ENCODE measurements at regions not wholly inside any gene's neighbourhood (a gene's known extent, or its start where the extent isn't known, plus 50 kb on each side); places are given as distances from the start of the nearest gene placed in this dataset.

DNA sequence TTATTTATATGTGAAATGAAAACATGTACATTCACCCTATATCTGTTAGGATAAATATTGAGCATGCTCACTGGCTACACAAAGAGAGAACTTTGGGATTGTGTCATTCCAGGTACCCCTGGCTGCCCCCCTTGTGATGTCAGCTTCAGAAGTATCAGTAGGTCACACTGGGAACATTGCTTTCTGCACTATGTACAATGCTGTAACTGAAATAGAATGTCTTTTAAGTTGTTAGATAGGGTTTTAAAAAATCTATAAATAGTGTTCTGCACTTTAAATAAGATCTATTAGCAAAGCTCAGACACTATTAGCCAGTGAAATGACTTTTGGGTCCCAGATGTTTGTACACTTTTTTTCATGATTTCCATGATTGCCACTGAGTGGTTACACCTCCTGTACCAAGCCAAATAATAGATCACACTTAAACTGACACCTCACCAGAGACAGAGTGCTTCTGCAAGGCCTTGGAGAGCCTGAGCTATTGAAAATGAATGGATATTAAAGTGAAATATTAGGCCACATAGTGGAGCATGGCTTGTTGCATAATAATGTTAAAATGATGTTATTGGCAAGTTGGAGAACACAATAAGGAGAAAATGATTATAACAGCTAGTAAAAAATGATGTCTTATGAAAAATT is 297.0 kb upstream of the NXPH2 start:
- Mint-ChIP-seq H3K4me3 (no peak overlapping the region), H3K27me3 (no peaks in the 10 kb centered on the region), H3K9me3 (no peaks in the 10 kb centered on the region), H3K4me1 (no peaks in the 10 kb centered on the region), H3K36me3 (ENCODE audit: low read depth) (no peaks in the 10 kb centered on the region), H3K27ac (no peak overlapping the region)
- POLR2A ChIA-PET, result no interaction called here
- CTCF ChIA-PET, result no interaction called here
- ATAC-seq (ENCODE audit: low read depth), result no peak
- intact Hi-C loops (cut with micrococcal nuclease), result no loop called here
- DNase-seq, result no peak
- TF ChIP-seq, protein P1, sequence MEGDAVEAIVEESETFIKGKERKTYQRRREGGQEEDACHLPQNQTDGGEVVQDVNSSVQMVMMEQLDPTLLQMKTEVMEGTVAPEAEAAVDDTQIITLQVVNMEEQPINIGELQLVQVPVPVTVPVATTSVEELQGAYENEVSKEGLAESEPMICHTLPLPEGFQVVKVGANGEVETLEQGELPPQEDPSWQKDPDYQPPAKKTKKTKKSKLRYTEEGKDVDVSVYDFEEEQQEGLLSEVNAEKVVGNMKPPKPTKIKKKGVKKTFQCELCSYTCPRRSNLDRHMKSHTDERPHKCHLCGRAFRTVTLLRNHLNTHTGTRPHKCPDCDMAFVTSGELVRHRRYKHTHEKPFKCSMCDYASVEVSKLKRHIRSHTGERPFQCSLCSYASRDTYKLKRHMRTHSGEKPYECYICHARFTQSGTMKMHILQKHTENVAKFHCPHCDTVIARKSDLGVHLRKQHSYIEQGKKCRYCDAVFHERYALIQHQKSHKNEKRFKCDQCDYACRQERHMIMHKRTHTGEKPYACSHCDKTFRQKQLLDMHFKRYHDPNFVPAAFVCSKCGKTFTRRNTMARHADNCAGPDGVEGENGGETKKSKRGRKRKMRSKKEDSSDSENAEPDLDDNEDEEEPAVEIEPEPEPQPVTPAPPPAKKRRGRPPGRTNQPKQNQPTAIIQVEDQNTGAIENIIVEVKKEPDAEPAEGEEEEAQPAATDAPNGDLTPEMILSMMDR (IDR thresholded peaks at IDR 0.05), result no peak

DNA sequence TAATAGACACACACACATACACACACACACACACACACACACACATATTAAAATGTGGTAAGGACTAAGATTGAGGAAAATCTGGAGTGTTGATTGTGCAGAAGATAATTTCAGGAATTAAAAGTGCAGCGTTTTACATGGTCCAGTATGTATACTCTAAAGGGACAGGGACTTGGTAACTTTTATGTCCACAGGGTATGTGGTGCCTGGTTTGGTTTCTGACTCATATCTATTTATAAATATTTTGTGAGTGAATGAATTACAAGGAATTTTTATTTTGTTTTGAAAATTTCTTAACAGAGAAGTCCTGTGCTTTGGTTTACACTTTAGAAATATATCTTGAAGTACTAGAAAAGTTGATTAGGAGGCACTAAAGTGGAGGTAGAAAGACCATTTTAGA is 287.7 kb upstream of the NXPH2 start:
- DNase-seq (no peak), ATAC-seq (ENCODE audit: low read depth) (no peak)
- intact Hi-C loops (cut with micrococcal nuclease), result no loop called here
- H3K4me1 Mint-ChIP-seq, result no peaks in the 10 kb centered on the region
- TF ChIP-seq, protein P1 (IDR thresholded peaks at IDR 0.05), result no peak
- ChIA-PET POLR2A (no interaction called here), CTCF (no interaction called here)
- H3K27me3 Mint-ChIP-seq, result no peaks in the 10 kb centered on the region
- no peak overlapping the region for H3K4me3 Mint-ChIP-seq
- no peak overlapping the region for H3K27ac Mint-ChIP-seq
- H3K9me3 Mint-ChIP-seq, result no peaks in the 10 kb centered on the region
- no peaks in the 10 kb centered on the region for H3K36me3 Mint-ChIP-seq (ENCODE audit: low read depth)

DNA sequence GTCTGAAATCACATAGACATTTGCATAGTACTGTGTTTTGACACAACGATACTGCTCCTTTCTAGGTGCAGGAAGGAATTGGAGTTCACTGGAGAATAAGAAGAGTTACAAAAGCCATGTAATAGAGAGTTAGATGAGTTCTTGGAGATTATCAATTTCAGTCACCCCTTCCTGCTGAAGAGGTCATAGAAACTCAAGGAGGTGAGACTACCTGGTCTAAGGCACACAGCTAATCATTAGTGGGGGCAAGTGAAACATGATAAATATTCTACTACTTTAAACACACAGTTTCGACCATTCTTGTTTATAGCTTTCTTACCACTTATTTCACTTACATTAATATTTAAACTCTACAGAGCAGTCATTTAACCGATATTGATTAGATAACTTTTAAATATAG is 286.9 kb upstream of the NXPH2 start:
- no peak for ATAC-seq (ENCODE audit: low read depth)
- H3K4me1 Mint-ChIP-seq, result no peaks in the 10 kb centered on the region
- POLR2A ChIA-PET, result no interaction called here
- TF ChIP-seq, protein P1 (IDR thresholded peaks at IDR 0.05), result no peak
- intact Hi-C loops (cut with micrococcal nuclease), result no loop called here
- no peak overlapping the region for H3K4me3 Mint-ChIP-seq
- CTCF ChIA-PET, result no interaction called here
- H3K27me3 Mint-ChIP-seq, result no peaks in the 10 kb centered on the region
- H3K27ac Mint-ChIP-seq, result no peak overlapping the region
- H3K9me3 Mint-ChIP-seq, result no peaks in the 10 kb centered on the region
- H3K36me3 Mint-ChIP-seq (ENCODE audit: low read depth), result no peaks in the 10 kb centered on the region
- no peak for DNase-seq

DNA sequence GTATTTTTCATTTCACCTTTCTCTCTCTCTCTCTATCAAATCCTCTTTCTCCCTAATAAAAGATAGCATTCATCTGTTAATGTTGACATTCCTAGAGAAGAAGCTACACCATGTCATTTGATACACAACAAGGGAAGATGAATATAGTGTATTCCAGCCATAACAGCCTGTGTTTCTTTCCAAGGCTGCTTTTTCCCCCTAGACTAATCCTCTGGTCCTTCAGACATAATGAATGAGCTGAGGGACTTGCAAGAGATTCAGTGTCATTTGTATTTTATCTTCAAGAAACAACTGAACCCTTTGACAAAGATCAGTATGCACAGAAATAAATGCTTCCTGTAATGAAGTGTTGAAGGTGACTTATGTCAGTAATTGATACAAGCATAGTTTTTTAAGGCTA is 284.0 kb upstream of the NXPH2 start:
- no peak for ATAC-seq (ENCODE audit: low read depth)
- H3K4me1 Mint-ChIP-seq, result no peaks in the 10 kb centered on the region
- intact Hi-C loops (cut with micrococcal nuclease), result no loop called here
- no peaks in the 10 kb centered on the region for H3K36me3 Mint-ChIP-seq (ENCODE audit: low read depth)
- POLR2A ChIA-PET, result no interaction called here
- H3K4me3 Mint-ChIP-seq, result no peak overlapping the region
- DNase-seq, result no peak
- TF ChIP-seq, protein P1 (IDR thresholded peaks at IDR 0.05), result no peak
- H3K27ac Mint-ChIP-seq, result no peak overlapping the region
- no peaks in the 10 kb centered on the region for H3K27me3 Mint-ChIP-seq
- no peaks in the 10 kb centered on the region for H3K9me3 Mint-ChIP-seq
- CTCF ChIA-PET, result no interaction called here

DNA sequence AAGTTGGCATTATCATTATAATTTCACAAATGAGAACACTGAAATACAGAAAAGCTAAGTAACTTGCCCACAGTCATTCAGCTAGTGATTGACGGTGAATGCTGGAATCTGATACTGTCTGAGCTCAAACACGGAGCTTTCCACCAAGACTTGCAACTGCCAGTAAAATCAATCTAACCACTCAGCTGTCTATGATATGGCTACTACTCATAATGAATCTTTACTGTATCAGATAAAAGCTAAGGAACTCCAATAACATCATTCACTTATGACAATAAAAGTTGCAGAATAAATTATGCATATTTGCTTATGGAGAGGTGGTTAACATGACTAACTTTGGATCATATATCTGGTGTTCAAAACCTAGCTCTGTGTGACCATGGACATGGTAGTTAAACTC is 279.4 kb upstream of the NXPH2 start:
- H3K27me3 Mint-ChIP-seq, result no peaks in the 10 kb centered on the region
- H3K4me3 Mint-ChIP-seq, result no peak overlapping the region
- H3K27ac Mint-ChIP-seq, result no peak overlapping the region
- POLR2A ChIA-PET, result no interaction called here
- H3K36me3 Mint-ChIP-seq (ENCODE audit: low read depth), result no peaks in the 10 kb centered on the region
- CTCF ChIA-PET, result no interaction called here
- DNase-seq (no peak), ATAC-seq (ENCODE audit: low read depth) (no peak)
- intact Hi-C loops (cut with micrococcal nuclease), result no loop called here
- TF ChIP-seq, protein P1 (IDR thresholded peaks at IDR 0.05), result no peak
- no peaks in the 10 kb centered on the region for H3K4me1 Mint-ChIP-seq
- peaks cover 2% of the 10 kb centered on the region for H3K9me3 Mint-ChIP-seq

All from activated B cell treated with CpG ODN at 0.5 μM for 24 hours (primary cell).